ENCODE measurements at regions not wholly inside any gene's neighbourhood (a gene's known extent, or its start where the extent isn't known, plus 50 kb on each side); places are given as distances from the start of the nearest gene placed in this dataset.

DNA sequence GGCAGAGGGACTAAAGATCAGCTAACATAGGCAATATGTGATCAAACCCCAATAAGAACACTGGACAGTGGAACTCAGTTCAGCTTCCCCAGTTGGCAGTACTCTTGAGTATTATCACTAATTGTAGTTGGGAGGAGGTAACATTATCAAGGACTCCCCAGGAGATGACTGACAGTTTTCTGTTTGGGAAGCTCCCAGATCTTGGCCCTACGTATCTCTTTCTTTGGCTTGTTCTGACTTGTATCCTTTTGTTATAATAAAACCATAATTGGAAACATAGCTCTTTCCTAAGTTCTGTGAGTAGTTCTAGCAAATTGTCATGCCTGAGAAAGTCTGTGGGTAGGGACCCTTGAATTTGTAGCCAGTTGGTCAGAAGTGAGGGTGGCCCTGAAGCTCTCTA lies 316.4 kb downstream of the ZNF621 start:
- Histone ChIP-seq H3K27ac (no peak overlapping the region), H3K9me3 (no peaks in the 10 kb centered on the region), H3K36me3 (ENCODE audit: low read depth, missing control alignments) (no peaks in the 10 kb centered on the region), H3K4me1 (no peaks in the 10 kb centered on the region), H3K27me3 (no peaks in the 10 kb centered on the region), H3K4me3 (no peak overlapping the region)
- DNase-seq: peak; percentile 51
- TF ChIP-seq, protein P1, sequence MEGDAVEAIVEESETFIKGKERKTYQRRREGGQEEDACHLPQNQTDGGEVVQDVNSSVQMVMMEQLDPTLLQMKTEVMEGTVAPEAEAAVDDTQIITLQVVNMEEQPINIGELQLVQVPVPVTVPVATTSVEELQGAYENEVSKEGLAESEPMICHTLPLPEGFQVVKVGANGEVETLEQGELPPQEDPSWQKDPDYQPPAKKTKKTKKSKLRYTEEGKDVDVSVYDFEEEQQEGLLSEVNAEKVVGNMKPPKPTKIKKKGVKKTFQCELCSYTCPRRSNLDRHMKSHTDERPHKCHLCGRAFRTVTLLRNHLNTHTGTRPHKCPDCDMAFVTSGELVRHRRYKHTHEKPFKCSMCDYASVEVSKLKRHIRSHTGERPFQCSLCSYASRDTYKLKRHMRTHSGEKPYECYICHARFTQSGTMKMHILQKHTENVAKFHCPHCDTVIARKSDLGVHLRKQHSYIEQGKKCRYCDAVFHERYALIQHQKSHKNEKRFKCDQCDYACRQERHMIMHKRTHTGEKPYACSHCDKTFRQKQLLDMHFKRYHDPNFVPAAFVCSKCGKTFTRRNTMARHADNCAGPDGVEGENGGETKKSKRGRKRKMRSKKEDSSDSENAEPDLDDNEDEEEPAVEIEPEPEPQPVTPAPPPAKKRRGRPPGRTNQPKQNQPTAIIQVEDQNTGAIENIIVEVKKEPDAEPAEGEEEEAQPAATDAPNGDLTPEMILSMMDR (IDR thresholded peaks at IDR 0.05): no peak
- TF ChIP-seq POLR2A (IDR thresholded peaks at IDR 0.05): no peak
- WGBS, 2 donors: 56 to 58% methylated on average over 1 of the region's 1 CpG
- intact Hi-C loops (cut with DNase I; ENCODE audit: low total_unique reads): no loop called here

DNA sequence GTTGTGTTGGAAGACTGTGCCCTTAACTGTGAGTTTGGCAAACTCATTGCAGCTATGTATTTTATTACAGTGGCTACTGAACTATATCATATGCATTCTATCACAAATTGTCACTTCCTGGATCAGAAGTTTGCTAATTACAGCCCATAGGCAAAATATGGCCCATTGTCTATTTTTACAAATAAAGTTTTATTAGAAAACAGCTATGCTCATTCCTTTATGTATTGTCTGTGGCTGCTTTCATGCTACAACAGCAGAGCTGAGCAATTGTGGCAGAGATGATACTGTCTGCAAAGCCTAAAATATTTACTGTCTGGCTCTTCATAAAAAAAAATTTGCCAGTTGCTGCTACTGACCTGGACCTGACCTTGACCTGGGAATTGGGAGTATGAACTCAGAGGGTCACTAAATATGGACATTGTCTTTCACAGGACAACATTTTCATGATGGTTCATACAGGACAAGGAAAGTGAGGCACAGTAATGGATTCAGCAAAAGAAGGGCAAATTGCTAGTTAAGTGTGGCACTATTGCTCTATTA lies 316.9 kb downstream of the ZNF621 start:
- no peak overlapping the region for H3K27ac ChIP-seq
- intact Hi-C loops (cut with DNase I; ENCODE audit: low total_unique reads): no loop called here
- no peaks in the 10 kb centered on the region for H3K4me1 ChIP-seq
- no peaks in the 10 kb centered on the region for H3K36me3 ChIP-seq (ENCODE audit: low read depth, missing control alignments)
- no peaks in the 10 kb centered on the region for H3K9me3 ChIP-seq
- H3K27me3 ChIP-seq: no peaks in the 10 kb centered on the region
- TF ChIP-seq, protein P1 (IDR thresholded peaks at IDR 0.05): no peak
- no peak for TF ChIP-seq POLR2A (IDR thresholded peaks at IDR 0.05)
- H3K4me3 ChIP-seq: no peak overlapping the region
- no peak for DNase-seq

DNA sequence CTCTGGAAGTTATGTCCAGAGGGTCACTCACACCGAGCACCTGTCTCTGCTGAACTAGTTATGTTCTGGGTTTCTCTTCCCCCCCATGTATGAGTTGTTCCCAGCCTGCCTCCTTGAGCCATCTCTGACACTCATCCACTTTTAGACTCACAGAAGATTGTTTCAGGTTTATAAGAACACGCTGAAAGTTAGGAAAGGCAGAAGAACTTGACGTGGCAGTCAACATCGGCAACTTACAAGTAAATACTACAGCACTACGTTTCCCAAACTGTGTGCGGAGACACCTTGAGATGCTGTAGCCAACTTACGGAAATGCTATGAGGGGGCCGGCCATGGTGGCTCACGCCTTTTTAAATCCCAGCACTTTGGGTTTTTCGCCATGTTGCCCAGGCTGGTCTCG lies 318.0 kb downstream of the ZNF621 start:
- no peaks in the 10 kb centered on the region for H3K27me3 ChIP-seq

DNA sequence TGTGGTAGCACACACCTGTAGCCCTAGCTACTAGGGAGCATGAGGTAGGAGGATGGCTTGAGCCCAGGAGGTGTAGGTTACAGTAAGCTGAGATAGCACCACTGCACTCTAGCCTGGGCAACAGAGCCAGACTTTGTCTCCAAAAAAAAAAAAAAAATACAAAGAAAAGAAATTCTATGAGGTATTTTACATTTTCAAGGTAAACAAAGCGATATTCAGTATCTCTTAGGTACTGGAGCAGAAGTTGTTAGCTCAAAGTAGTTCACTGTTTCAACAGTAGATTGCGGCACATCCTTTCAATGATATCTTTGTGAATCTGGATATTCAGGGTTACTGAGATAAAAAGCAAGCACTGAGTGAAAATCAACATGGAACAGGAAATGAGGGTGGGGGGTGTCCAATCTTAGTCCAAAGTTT lies 318.5 kb downstream of the ZNF621 start:
- DNase-seq: no peak
- WGBS, 2 donors: 83 to 90% methylated on average over 2 of the region's 2 CpGs
- Histone ChIP-seq H3K4me3 (no peak overlapping the region), H3K36me3 (ENCODE audit: low read depth, missing control alignments) (no peaks in the 10 kb centered on the region), H3K4me1 (no peaks in the 10 kb centered on the region), H3K9me3 (no peaks in the 10 kb centered on the region), H3K27me3 (no peaks in the 10 kb centered on the region), H3K27ac (no peak overlapping the region)
- intact Hi-C loops (cut with DNase I; ENCODE audit: low total_unique reads): no loop called here
- TF ChIP-seq, protein P1 (IDR thresholded peaks at IDR 0.05): no peak
- no peak for TF ChIP-seq POLR2A (IDR thresholded peaks at IDR 0.05)

More for the DNA sequence above, 318.0 kb downstream of the ZNF621 start:
- intact Hi-C loops (cut with DNase I; ENCODE audit: low total_unique reads): no loop called here
- H3K4me3 ChIP-seq: no peak overlapping the region
- H3K27ac ChIP-seq: no peak overlapping the region
- DNase-seq: no peak
- 96 to 97% methylated on average over 11 of the region's 11 CpGs for WGBS, 2 donors
- no peak for TF ChIP-seq POLR2A (IDR thresholded peaks at IDR 0.05)
- TF ChIP-seq, protein P1 (IDR thresholded peaks at IDR 0.05): no peak
- no peaks in the 10 kb centered on the region for H3K36me3 ChIP-seq (ENCODE audit: low read depth, missing control alignments)
- no peaks in the 10 kb centered on the region for H3K4me1 ChIP-seq
- no peaks in the 10 kb centered on the region for H3K9me3 ChIP-seq

DNA sequence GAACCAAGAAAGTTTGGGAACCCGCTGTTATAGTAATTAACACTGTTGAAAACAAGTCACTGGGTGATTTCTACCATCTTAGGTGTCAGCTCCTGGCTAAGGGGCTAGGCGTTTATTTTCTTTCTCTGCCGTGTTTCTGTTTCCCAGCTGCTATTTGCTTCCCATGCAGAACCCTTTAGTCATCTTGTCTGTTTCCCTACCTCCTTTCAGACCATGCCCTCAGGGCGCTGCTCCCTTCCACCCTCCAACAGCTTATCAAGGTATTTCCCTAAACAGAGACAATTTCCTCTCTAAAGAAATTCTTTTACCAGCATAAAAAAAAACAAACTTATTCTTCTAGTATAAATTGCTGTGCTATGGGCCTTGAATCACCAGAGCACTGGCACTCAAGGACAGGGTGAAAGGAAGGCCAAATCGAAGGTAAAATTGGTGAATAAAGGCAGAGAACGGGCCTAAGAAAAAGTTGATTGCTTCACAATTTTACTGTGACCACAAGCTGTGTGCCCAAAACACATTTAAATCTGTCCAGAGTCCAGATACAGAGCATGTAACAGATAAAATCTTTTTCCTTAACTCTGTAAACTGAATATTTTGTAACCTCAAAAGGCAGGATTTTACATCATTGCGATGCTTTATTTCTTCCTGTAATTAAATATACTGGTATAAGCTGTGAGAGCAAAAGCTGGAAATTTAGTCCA lies 319.2 kb downstream of the ZNF621 start:
- WGBS, 2 donors: 80 to 82% methylated on average over 7 of the region's 7 CpGs
- no peaks in the 10 kb centered on the region for H3K36me3 ChIP-seq (ENCODE audit: low read depth, missing control alignments)
- intact Hi-C loops (cut with DNase I; ENCODE audit: low total_unique reads): no loop called here
- DNase-seq: no peak
- no peak overlapping the region for H3K4me3 ChIP-seq
- no peaks in the 10 kb centered on the region for H3K27me3 ChIP-seq
- no peak overlapping the region for H3K27ac ChIP-seq
- H3K9me3 ChIP-seq: no peaks in the 10 kb centered on the region
- no peak for TF ChIP-seq POLR2A (IDR thresholded peaks at IDR 0.05)
- TF ChIP-seq, protein P1 (IDR thresholded peaks at IDR 0.05): no peak
- no peaks in the 10 kb centered on the region for H3K4me1 ChIP-seq

All from testis (tissue), 2 donors.